H9 (cell line): ENCODE measurements at regions not wholly inside any gene's neighbourhood (a gene's known extent, or its start where the extent isn't known, plus 50 kb on each side); places are given as distances from the start of the nearest gene placed in this dataset.

Source experiments
- DNase-seq: peaks from one replicate; pipeline ENCODE4 v3.0.0-alpha.2; 2017
- H2AFZ ChIP-seq: one replicate; pipeline ENCODE4 v1.6.1; 2013; ENCODE audit warnings: mild to moderate bottlenecking, low read length, control low read depth, moderate library complexity
- H2AK5ac ChIP-seq: 2 replicates; pipeline ENCODE4 v1.6.1; 2013; ENCODE audit warnings: low read length, control low read depth, mixed read lengths; ENCODE audit not compliant: insufficient read length
- H2BK120ac ChIP-seq: one replicate; pipeline ENCODE4 v1.6.1; 2013; ENCODE audit warnings: low read depth, mild to moderate bottlenecking, low read length, control low read depth, inconsistent platforms; ENCODE audit not compliant: poor library complexity, severe bottlenecking
- H2BK12ac ChIP-seq: 2 replicates; pipeline ENCODE4 v1.6.1; 2013; ENCODE audit warnings: low read length, control low read depth, mixed read lengths, low read depth; ENCODE audit not compliant: insufficient read length
- H2BK15ac ChIP-seq: 2 replicates; pipeline ENCODE4 v1.6.1; 2013; ENCODE audit warnings: low read depth, low read length, control low read depth
- H2BK20ac ChIP-seq: one replicate; pipeline ENCODE4 v1.6.1; 2013; ENCODE audit warnings: low read depth, mild to moderate bottlenecking, low read length, control low read depth, inconsistent platforms; ENCODE audit not compliant: poor library complexity, severe bottlenecking
- H2BK5ac ChIP-seq: 2 replicates; pipeline ENCODE4 v1.6.1; 2013; ENCODE audit warnings: low read length, control low read depth, mixed read lengths; ENCODE audit not compliant: insufficient read length
- H3K14ac ChIP-seq: 2 replicates; pipeline ENCODE4 v1.6.1; 2013; ENCODE audit warnings: low read length, control low read depth; ENCODE audit not compliant: insufficient read depth
- H3K18ac ChIP-seq: 2 replicates; pipeline ENCODE4 v1.6.1; 2013; ENCODE audit warnings: low read depth, mild to moderate bottlenecking, mixed read lengths, low read length, control low read depth; ENCODE audit not compliant: insufficient read length
- H3K23ac ChIP-seq: 2 replicates; pipeline ENCODE4 v1.6.1; 2013; ENCODE audit warnings: low read length, control low read depth, mixed read lengths, low read depth; ENCODE audit not compliant: insufficient read length
- H3K23me2 ChIP-seq: 2 replicates; pipeline ENCODE4 v1.6.1; 2013; ENCODE audit warnings: low read depth, mild to moderate bottlenecking, mixed read lengths, low read length, control low read depth; ENCODE audit not compliant: insufficient read length, poor library complexity, severe bottlenecking
- H3K27ac ChIP-seq: 2 replicates; pipeline ENCODE4 v1.5.1; 2013; ENCODE audit warnings: low read length, control low read depth, mixed read lengths, low read depth; ENCODE audit not compliant: insufficient read length
- H3K27me3 ChIP-seq: 2 replicates; pipeline ENCODE4 v1.6.1; 2013; ENCODE audit warnings: low read length, control low read depth, inconsistent platforms; ENCODE audit not compliant: insufficient read depth
- H3K4ac ChIP-seq: 2 replicates; pipeline ENCODE4 v1.6.1; 2013; ENCODE audit warnings: low read depth, mild to moderate bottlenecking, control low read depth, inconsistent platforms, low read length, moderate library complexity
- H3K4me1 ChIP-seq: 2 replicates; pipeline ENCODE4 v1.6.1; 2013; ENCODE audit warnings: low read length, control low read depth, inconsistent platforms; ENCODE audit not compliant: insufficient read depth
- H3K4me2 ChIP-seq: 2 replicates; pipeline ENCODE4 v1.6.1; 2013; ENCODE audit warnings: low read length, control low read depth, mixed read lengths; ENCODE audit not compliant: insufficient read length, insufficient read depth
- H3K56ac ChIP-seq: 2 replicates; pipeline ENCODE4 v1.6.1; 2013; ENCODE audit warnings: low read depth, mild to moderate bottlenecking, mixed read lengths, low read length, control low read depth; ENCODE audit not compliant: insufficient read length
- H3K79me1 ChIP-seq: 2 replicates; pipeline ENCODE4 v1.6.1; 2013; ENCODE audit warnings: low read depth, mild to moderate bottlenecking, moderate library complexity, low read length, control low read depth, inconsistent platforms; ENCODE audit not compliant: insufficient read depth, poor library complexity, severe bottlenecking
- H3K79me2 ChIP-seq: 2 replicates; pipeline ENCODE4 v1.6.1; 2013; ENCODE audit warnings: low read length, control low read depth, inconsistent platforms; ENCODE audit not compliant: insufficient read depth
- H3K9ac ChIP-seq: 2 replicates; pipeline ENCODE4 v1.6.1; 2013; ENCODE audit warnings: low read length, control low read depth, mixed read lengths; ENCODE audit not compliant: insufficient read length; ENCODE audit errors: extremely low read depth
- H3K9me3 ChIP-seq: one replicate; pipeline ENCODE4 v1.6.1; 2013; ENCODE audit warnings: low read depth, low read length, inconsistent platforms; ENCODE audit not compliant: control insufficient read depth
- H3T11ph ChIP-seq: one replicate; pipeline ENCODE4 v1.6.1; 2013; ENCODE audit warnings: mild to moderate bottlenecking, low read length, control low read depth, inconsistent platforms
- H4K20me1 ChIP-seq: one replicate; pipeline ENCODE4 v1.6.1; 2013; ENCODE audit not compliant: control insufficient read depth, insufficient read length, insufficient read depth
- H4K5ac ChIP-seq: 2 replicates; pipeline ENCODE4 v1.6.1; 2013; ENCODE audit warnings: low read depth, mild to moderate bottlenecking, mixed read lengths, low read length, control low read depth; ENCODE audit not compliant: insufficient read length
- H4K8ac ChIP-seq: replicated peaks from 2 replicates; pipeline ENCODE4 v1.6.1; 2013; ENCODE audit warnings: low read length, control low read depth, mixed read lengths, low read depth; ENCODE audit not compliant: insufficient read length
- H4K91ac ChIP-seq: 2 replicates; pipeline ENCODE4 v1.6.1; 2013; ENCODE audit warnings: low read depth, mild to moderate bottlenecking, moderate library complexity, mixed read lengths, low read length, control low read depth; ENCODE audit not compliant: insufficient read length
- H3K27ac Mint-ChIP-seq, 3 experiments: 2 replicates in 2 of 3; 3 replicates in 1 of 3; pipeline ENCODE4 v1.8.0; 2020 to 2021; ENCODE audit warnings: mixed read lengths in 3 of 3, mild to moderate bottlenecking in 1 of 3, moderate library complexity in 1 of 3
- H3K27me3 Mint-ChIP-seq: 2 replicates; pipeline ENCODE4 v1.8.0; 2021; ENCODE audit warnings: low read depth, mild to moderate bottlenecking, moderate library complexity, mixed read lengths
- H3K36me3 Mint-ChIP-seq, 3 experiments: 2 replicates in 2 of 3; 3 replicates in 1 of 3; pipeline ENCODE4 v1.8.0; 2020 to 2021; ENCODE audit warnings: low read depth in 3 of 3, mixed read lengths in 3 of 3; ENCODE audit not compliant: insufficient read depth in 1 of 3
- H3K4me1 Mint-ChIP-seq, 2 experiments: 2 replicates each; pipeline ENCODE4 v1.8.0; 2020; ENCODE audit warnings: mixed read lengths in 2 of 2
- H3K4me3 Mint-ChIP-seq, 2 experiments: 2 replicates in 1 of 2; 3 replicates in 1 of 2; pipeline ENCODE4 v1.8.0; 2020 to 2021; ENCODE audit warnings: mild to moderate bottlenecking in 2 of 2, mixed read lengths in 2 of 2, moderate library complexity in 1 of 2
- H3K9me3 Mint-ChIP-seq, 2 experiments: 2 replicates in 1 of 2; 3 replicates in 1 of 2; pipeline ENCODE4 v1.8.0; 2020; ENCODE audit warnings: mild to moderate bottlenecking in 2 of 2, mixed read lengths in 2 of 2, moderate library complexity in 1 of 2
- WGBS: extraction: QIAGEN DNeasy Blood & Tissue Kit; methylation state at CpG from one replicate; pipeline ENCODE4 v1.1.7; 2013; ENCODE audit warnings: missing lambda C conversion rate, low lambda C conversion rate, mixed read lengths; ENCODE audit not compliant: insufficient read length; ENCODE audit errors: extremely low coverage; 5-methylcytosine and 5-hydroxymethylcytosine counted together
- TF ChIP-seq, protein P1 (sequence below): fragments of 200-600 bp; sonication (generic); conservative IDR thresholded peaks from 3 replicates; pipeline ENCODE4 v1.8.0; 2021; ENCODE audit warnings: antibody characterized with exemption, mild to moderate bottlenecking

DNA sequence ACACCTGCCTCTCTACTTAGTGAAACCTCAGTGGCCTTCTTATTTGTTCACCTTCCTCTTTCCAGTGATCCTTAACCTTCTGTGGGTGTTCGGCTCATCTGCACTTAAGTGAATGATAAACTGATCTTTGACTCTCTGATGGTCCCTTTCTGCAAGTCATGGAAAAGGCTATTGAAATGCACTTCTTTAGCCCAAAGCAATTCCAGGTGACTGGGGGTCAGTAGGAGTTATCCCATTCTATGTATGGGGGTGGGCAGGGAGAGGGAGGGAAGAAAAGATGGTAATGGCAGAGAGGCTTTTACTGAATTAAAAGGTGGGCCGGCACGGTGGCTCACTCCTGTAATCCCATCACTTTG lies 170.8 kb downstream of the RGS9 start:
- Histone ChIP-seq H3K4ac (no peak overlapping the region), H3K9me3 (no peaks in the 10 kb centered on the region), H3K4me1 (peaks cover 6% of the 10 kb centered on the region; the same call in 1 of the 2 replicates), H3K23ac (no peak overlapping the region), H3K27ac (no peak overlapping the region), H4K8ac (no peak overlapping the region), H4K91ac (no peak overlapping the region), H2AK5ac (no peak overlapping the region), H3K4me2 (no peak overlapping the region), H4K20me1 (no peaks in the 10 kb centered on the region), H3K14ac (no peak overlapping the region), H3K79me2 (no peaks in the 10 kb centered on the region), H3K18ac (no peak overlapping the region), H2BK5ac (no peak overlapping the region), H4K5ac (no peak overlapping the region), H2AFZ (no peak overlapping the region), H3K27me3 (no peaks in the 10 kb centered on the region), H2BK20ac (no peak overlapping the region), H3T11ph (no peak overlapping the region), H2BK15ac (no peak overlapping the region), H3K9ac (no peak overlapping the region), H3K23me2 (no peaks in the 10 kb centered on the region), H2BK120ac (no peak overlapping the region), H3K79me1 (no peaks in the 10 kb centered on the region), H3K56ac (no peak overlapping the region), H2BK12ac (no peak overlapping the region)
- peaks cover 0 to 12% (median 3%) of the 10 kb centered on the region in 3 experiments; a peak in 4 of 7 replicates for H3K36me3 Mint-ChIP-seq
- no CpG with 5 or more reads among the region's 3 CpGs for whole genome bisulfite sequencing
- H3K4me3 Mint-ChIP-seq, result no peak overlapping the region
- H3K9me3 Mint-ChIP-seq, result peaks cover 4 to 10% of the 10 kb centered on the region in 2 experiments; a peak in 4 of 5 replicates
- peaks cover 2% of the 10 kb centered on the region for H3K27me3 Mint-ChIP-seq
- peaks cover 9 to 14% of the 10 kb centered on the region in 2 experiments for H3K4me1 Mint-ChIP-seq
- DNase-seq, result no peak
- no peak overlapping the region; a peak in 1 of 7 replicates for H3K27ac Mint-ChIP-seq
- TF ChIP-seq, protein P1, sequence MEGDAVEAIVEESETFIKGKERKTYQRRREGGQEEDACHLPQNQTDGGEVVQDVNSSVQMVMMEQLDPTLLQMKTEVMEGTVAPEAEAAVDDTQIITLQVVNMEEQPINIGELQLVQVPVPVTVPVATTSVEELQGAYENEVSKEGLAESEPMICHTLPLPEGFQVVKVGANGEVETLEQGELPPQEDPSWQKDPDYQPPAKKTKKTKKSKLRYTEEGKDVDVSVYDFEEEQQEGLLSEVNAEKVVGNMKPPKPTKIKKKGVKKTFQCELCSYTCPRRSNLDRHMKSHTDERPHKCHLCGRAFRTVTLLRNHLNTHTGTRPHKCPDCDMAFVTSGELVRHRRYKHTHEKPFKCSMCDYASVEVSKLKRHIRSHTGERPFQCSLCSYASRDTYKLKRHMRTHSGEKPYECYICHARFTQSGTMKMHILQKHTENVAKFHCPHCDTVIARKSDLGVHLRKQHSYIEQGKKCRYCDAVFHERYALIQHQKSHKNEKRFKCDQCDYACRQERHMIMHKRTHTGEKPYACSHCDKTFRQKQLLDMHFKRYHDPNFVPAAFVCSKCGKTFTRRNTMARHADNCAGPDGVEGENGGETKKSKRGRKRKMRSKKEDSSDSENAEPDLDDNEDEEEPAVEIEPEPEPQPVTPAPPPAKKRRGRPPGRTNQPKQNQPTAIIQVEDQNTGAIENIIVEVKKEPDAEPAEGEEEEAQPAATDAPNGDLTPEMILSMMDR, result no peak; the same call in 2 of the 3 replicates
